Islet of Langerhans (tissue), 1 donor: ENCODE measurements at regions not wholly inside any gene's neighbourhood (a gene's known extent, or its start where the extent isn't known, plus 50 kb on each side); places are given as distances from the start of the nearest gene placed in this dataset.

Experiments
- FAIRE-seq: peaks from one replicate; lab custom pipeline; 2011; peaks lifted over from hg19 to GRCh38; lab: Jason Lieb, UNC

DNA sequence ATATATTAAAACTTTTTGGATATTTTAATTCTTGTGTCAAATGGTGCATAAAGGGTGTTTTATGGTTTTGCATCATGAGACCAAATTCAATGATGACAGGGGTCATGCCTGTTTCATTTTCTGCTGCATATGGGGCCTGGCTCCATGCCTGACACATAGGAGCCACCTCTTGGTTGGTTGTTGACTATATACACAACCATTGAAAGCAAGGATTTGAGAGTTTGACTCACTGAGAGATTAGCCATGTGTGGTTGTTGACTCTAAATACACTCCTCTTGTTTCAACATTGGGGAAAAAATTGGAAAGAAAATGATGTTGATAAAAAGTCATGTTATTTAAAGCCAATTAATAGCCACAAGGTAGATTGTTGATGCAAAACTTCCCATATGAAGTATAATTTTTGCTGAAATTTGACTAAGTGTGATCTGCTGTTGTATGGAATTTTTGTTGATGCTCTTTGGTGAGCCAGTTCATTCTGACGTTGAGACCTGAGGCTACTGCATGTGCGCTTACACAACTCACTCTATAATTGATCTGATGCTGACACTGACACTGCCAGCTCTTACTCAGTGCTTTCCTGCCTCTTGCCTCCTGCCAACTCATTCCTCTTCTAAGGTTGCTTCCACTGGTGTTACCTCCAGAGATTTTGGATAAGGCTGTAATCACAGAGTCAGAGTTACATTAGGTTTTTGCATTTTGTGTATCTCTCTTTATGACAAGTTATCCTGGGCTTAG, 446.2 kb upstream of the SLC14A2 start:
- FAIRE-seq, result no peak

- FAIRE-seq, result no peak
These were observed 445.7 kb upstream of the SLC14A2 start for GRCh38 chr18:45169610-45170009.

GRCh38 chr18:45171679-45172191, 443.5 kb upstream of the SLC14A2 start:
- no peak for FAIRE-seq

DNA sequence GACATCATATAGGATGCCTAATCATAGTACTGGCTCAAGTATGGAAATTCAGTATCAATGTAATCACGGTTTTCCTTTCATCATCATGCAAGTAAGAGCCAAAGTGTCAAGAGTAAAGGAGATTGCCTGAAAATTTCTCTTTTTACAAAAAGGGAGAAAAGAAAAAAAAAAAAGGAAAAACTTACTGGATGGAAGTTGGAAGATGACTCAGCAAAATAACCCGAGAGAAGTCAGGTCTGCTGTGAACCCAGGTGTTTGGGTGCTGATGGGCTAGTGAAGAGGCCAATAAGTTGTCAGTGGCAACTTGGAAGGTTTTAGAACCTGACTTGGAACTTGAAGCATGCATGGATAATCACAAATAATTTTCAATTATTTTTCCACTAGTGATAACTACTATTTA, 441.9 kb upstream of the SLC14A2 start:
- no peak for FAIRE-seq

GRCh38 chr18:45173799-45174519, 441.3 kb upstream of the SLC14A2 start:
- no peak for FAIRE-seq

GRCh38 chr18:45174629-45175136, 440.6 kb upstream of the SLC14A2 start:
- FAIRE-seq, result no peak

DNA sequence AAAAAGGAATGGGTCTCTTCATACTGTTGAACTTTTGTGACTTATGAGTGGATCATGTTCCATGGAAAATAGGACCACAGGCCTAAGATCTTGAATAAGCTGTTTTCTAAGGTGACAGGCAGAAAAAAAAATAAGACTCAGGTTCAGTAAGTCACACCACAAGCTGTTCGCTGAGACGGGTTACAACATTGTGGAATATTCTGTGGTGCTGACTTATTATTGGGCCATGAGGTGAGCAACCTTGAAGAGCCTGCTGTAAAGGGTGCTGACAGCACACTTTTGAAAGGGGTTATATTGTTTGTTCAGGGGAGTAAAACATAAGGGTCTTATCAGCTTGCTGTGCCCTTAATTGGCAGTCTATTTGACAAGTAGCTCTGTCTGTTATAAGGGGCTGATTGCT, 439.8 kb upstream of the SLC14A2 start:
- no peak for FAIRE-seq

DNA sequence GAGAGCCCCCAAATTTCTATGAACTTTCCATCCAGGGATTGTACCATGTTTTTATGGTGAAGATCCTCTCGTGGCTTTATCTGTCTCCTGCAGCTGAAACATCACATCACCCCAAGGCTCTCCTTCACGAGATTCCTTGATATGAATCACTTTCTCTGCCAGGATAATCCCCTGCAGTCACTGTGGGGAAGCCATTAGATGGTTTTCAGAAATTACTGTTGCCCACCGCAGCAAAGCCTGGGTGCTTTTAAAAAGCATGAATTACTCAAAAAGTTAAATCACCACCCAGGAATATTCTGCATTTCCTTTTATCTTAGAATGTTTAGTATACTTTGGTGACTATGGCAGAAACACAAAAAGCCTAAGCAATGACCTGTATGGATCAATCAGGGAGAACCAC, 428.4 kb upstream of the SLC14A2 start:
- no peak for FAIRE-seq

DNA sequence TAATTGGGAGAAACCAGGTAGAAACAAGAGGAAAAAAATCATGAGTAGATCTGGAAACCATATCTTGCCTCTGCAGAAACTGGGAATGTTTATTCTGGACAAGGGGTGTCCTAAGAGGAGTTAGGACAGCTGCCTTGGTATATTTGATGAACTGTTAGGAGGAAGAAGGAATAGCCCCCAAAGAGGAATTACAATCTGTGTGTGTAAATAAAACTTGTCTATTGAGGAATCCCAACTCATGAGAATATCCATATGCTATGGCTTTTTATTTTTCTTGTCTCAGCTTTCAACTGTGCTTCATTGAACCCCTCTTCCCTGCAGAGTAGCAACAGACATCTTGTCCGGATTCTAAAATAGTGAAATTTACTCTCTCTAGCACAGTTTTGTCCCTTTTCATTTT, 423.5 kb upstream of the SLC14A2 start:
- no peak for FAIRE-seq

- no peak for FAIRE-seq
These were observed 417.7 kb upstream of the SLC14A2 start for GRCh38 chr18:45197526-45197970.

DNA sequence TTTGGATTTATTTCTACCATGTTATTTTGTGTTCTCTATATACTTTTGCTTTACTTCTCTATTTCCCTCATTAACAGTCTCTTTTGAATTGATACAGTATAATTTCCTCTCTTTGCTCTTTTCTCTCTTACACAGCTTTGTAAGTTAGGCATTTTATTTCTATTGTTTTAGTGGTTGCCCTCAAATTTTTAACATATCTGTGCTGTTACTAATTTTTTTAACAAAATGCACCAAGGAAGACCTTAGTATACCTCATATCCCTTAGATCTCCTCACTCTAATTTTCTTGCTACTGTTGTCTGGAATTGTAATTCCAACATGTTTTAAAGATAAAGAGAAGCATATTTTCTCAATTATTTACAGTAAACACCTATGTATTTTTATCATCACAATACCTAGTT, 416.8 kb upstream of the SLC14A2 start:
- no peak for FAIRE-seq

- FAIRE-seq, result no peak
These were observed 414.2 kb upstream of the SLC14A2 start for GRCh38 chr18:45201029-45201428.

GRCh38 chr18:45201489-45201888, 413.8 kb upstream of the SLC14A2 start:
- no peak for FAIRE-seq

DNA sequence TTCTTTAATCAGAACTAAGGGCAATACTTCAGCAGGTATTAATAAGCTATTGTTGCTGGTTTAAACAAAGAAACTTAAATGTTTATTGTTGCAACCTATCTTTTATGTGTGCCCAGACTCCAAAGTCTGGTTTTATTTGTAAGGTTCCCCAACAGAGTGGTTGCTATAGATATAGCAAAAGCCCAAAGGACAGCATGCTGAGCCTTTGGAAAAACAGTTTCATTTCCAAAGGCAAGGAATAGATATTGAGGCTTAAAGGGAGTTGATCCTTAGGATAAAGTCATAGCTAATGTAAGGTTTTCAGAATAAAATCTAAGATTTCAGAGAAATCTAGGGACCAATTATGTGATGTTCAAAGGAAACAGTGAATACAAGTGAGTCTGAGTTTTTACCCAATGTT, 413.2 kb upstream of the SLC14A2 start:
- no peak for FAIRE-seq

GRCh38 chr18:45203677-45204076, 411.6 kb upstream of the SLC14A2 start:
- FAIRE-seq, result no peak

- no peak for FAIRE-seq
These were observed 407.9 kb upstream of the SLC14A2 start for GRCh38 chr18:45207328-45207727.

DNA sequence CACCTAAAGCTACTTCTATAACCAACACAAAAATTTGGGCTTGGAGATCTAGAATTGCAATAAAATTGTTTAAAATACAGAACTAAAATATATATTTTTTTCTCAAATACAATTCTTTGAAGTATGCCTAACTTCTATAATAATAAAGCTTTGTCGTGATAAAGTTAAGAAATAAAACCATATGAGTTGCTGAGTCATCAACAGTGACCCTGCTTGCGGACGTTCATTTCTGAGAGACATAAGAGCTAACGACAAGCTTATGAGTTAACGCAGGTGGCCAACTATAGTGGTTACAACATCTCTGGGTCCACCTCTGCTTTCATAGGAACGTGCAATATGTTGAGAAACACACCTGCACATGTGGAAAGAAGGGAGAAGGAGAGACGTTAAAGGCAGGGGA, 407.1 kb upstream of the SLC14A2 start:
- FAIRE-seq, result no peak

- FAIRE-seq, result peak; percentile 89
These were observed 402.9 kb upstream of the SLC14A2 start for GRCh38 chr18:45212181-45213039.

DNA sequence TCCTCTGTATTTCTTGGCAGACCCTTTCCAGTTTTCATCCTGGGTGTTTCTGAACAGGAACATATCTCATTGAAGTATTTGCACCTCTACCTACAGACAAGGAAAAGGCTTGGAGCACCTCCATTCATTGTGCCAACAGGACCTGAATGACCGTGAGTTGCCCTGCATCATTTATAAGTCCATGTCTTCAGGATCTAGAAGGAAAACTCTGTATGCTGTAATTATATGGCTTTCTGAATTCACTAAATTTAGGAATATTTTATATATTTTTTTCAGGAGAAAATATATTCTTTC, 402.3 kb upstream of the SLC14A2 start:
- peak; percentile 13 for FAIRE-seq

- no peak for FAIRE-seq
These were observed 396.8 kb upstream of the SLC14A2 start for GRCh38 chr18:45218436-45218835.

DNA sequence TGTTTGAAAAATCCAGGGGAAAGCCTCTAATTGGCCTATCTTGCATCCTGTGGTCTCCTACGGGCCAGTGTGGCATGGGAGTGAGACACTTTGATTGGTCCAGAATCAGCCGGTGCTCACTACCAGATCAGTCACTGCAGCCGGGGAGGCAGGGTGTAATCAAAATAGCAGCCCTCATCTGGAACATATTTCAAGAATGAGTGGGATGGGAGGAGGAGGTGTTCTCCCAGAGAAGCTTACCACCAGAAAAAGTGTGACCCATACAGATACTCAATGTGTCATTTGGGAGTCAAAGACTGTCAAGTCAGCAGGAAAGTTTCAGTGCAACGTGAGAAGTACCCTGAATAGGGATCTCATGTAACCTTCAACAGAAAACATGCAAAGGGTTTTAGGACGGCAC, 393.9 kb upstream of the SLC14A2 start:
- FAIRE-seq, result no peak

- FAIRE-seq, result no peak
These were observed 393.1 kb upstream of the SLC14A2 start for GRCh38 chr18:45222180-45222579.
